GM06990 (cell line): ENCODE measurements at regions not wholly inside any gene's neighbourhood (a gene's known extent, or its start where the extent isn't known, plus 50 kb on each side); places are given as distances from the start of the nearest gene placed in this dataset.
"Not testable (repeated sequence)": the region's sequence is repeated elsewhere in the genome, so short reads cannot be mapped to it uniquely, and the experiment has no call there.

ENCODE experiments used
- DNase-seq: peaks from one replicate; pipeline ENCODE4 v3.0.0-alpha.2; 2011; ENCODE audit not compliant: insufficient read length; ENCODE audit errors: extremely low read depth
- H3K27me3 ChIP-seq: replicated peaks from 2 replicates; pipeline ENCODE4 v1.6.0; 2011; ENCODE audit warnings: low read length; ENCODE audit not compliant: control insufficient read depth, insufficient read depth
- H3K36me3 ChIP-seq: 2 replicates; pipeline ENCODE4 v1.5.1; 2011; ENCODE audit warnings: low read length; ENCODE audit not compliant: control insufficient read depth, insufficient read depth
- H3K4me3 ChIP-seq: replicated peaks from 2 replicates; pipeline ENCODE4 v1.5.1; 2011; ENCODE audit warnings: low read depth, mild to moderate bottlenecking, control low read depth, low read length

GRCh38 chr9:138221446-138222054 is 344.0 kb downstream of the CACNA1B start:
- H3K4me3 ChIP-seq, H3K36me3 ChIP-seq, DNase-seq, H3K27me3 ChIP-seq: not testable (repeated sequence)

GRCh38 chr9:138237099-138237498 is 359.5 kb downstream of the CACNA1B start:
- not testable (repeated sequence) for H3K4me3 ChIP-seq, DNase-seq, H3K36me3 ChIP-seq, H3K27me3 ChIP-seq

GRCh38 chr9:138282903-138283302 is 405.3 kb downstream of the CACNA1B start:
- not testable (repeated sequence) for H3K27me3 ChIP-seq, H3K4me3 ChIP-seq, H3K36me3 ChIP-seq, DNase-seq
